Left renal pelvis (tissue), 4 donors: ENCODE measurements at regions not wholly inside any gene's neighbourhood (a gene's known extent, or its start where the extent isn't known, plus 50 kb on each side); places are given as distances from the start of the nearest gene placed in this dataset.
"Not testable (repeated sequence)": the region's sequence is repeated elsewhere in the genome, so short reads cannot be mapped to it uniquely, and the experiment has no call there.

Experiments used
- DNase-seq, 4 donors: peaks; one replicate each; pipeline ENCODE4 v3.0.0-alpha.2; 2013; ENCODE audit warnings: low read depth in 4 of 4, low spot score in 3 of 4

- no peak for DNase-seq
Measured at GRCh38 chr17:33924104-33924503, 331.0 kb upstream of the CCL2 start.

GRCh38 chr17:33925649-33926048 lies 329.4 kb upstream of the CCL2 start:
- DNase-seq, result no peak

- DNase-seq, result no peak
Measured at GRCh38 chr17:33927732-33928133, 327.4 kb upstream of the CCL2 start.

GRCh38 chr17:33929181-33929724 lies 325.8 kb upstream of the CCL2 start:
- no peak for DNase-seq

GRCh38 chr17:33931148-33931814 lies 323.8 kb upstream of the CCL2 start:
- not testable (repeated sequence) for DNase-seq

- no peak for DNase-seq
Measured at GRCh38 chr17:33932996-33933395, 322.1 kb upstream of the CCL2 start.

GRCh38 chr17:33933576-33933975 lies 321.5 kb upstream of the CCL2 start:
- no peak for DNase-seq

- no peak for DNase-seq
Measured at GRCh38 chr17:33934696-33935095, 320.4 kb upstream of the CCL2 start.

- DNase-seq, result no peak
Measured at GRCh38 chr17:33935822-33936221, 319.3 kb upstream of the CCL2 start.

- DNase-seq, result no peak
Measured at GRCh38 chr17:33936764-33937163, 318.3 kb upstream of the CCL2 start.

- DNase-seq, result no peak
Measured at GRCh38 chr17:33939959-33940358, 315.1 kb upstream of the CCL2 start.

GRCh38 chr17:33940769-33941370 lies 314.2 kb upstream of the CCL2 start:
- DNase-seq, result no peak

GRCh38 chr17:33941744-33942143 lies 313.3 kb upstream of the CCL2 start:
- no peak for DNase-seq

- no peak for DNase-seq
Measured at GRCh38 chr17:33942414-33942813, 312.7 kb upstream of the CCL2 start.

GRCh38 chr17:33944412-33944811 lies 310.7 kb upstream of the CCL2 start:
- DNase-seq, result no peak

- no peak for DNase-seq
Measured at GRCh38 chr17:33944826-33945225, 310.3 kb upstream of the CCL2 start.

- DNase-seq, result no peak
Measured at GRCh38 chr17:33945646-33946546, 309.2 kb upstream of the CCL2 start.

- DNase-seq, result no peak
Measured at GRCh38 chr17:33947762-33948161, 307.3 kb upstream of the CCL2 start.

GRCh38 chr17:33948309-33948708 lies 306.8 kb upstream of the CCL2 start:
- DNase-seq, result no peak

- no peak for DNase-seq
Measured at GRCh38 chr17:33949100-33949499, 306.0 kb upstream of the CCL2 start.

- DNase-seq, result no peak
Measured at GRCh38 chr17:33950061-33950460, 305.0 kb upstream of the CCL2 start.
